GM21367 (cell line): ENCODE measurements at regions not wholly inside any gene's neighbourhood (a gene's known extent, or its start where the extent isn't known, plus 50 kb on each side); places are given as distances from the start of the nearest gene placed in this dataset.
A peak's percentile ranks its signal among the peaks of the same experiment; 100 is the strongest.
"Not testable (repeated sequence)": the region's sequence is repeated elsewhere in the genome, so short reads cannot be mapped to it uniquely, and the experiment has no call there.

Source experiments
- ATAC-seq: cut with Tn5 transposase; IDR thresholded peaks from one replicate; pipeline ENCODE4 v1.9.1; 2021; ENCODE audit not compliant: unreplicated experiment

DNA sequence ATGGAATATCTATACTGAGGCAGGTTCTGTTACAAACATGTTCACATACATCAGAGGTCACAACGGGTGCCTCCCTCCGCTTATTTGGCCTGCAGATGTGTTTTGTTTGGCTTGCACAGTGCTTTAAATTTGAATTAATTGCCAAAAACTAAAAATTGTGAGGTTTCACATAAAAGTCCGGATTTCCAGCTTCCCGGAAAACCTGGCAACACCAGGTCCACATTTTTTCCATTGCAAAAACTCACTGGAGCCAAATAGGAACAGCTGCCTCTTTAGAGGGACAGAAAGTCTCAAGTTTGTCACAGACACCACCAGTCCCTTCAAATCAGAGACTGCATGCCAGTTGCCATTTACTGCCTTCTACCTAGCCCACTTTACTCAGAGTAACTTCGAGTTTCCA lies 205.9 kb upstream of the MDFIC2 start:
- ATAC-seq, result no peak

DNA sequence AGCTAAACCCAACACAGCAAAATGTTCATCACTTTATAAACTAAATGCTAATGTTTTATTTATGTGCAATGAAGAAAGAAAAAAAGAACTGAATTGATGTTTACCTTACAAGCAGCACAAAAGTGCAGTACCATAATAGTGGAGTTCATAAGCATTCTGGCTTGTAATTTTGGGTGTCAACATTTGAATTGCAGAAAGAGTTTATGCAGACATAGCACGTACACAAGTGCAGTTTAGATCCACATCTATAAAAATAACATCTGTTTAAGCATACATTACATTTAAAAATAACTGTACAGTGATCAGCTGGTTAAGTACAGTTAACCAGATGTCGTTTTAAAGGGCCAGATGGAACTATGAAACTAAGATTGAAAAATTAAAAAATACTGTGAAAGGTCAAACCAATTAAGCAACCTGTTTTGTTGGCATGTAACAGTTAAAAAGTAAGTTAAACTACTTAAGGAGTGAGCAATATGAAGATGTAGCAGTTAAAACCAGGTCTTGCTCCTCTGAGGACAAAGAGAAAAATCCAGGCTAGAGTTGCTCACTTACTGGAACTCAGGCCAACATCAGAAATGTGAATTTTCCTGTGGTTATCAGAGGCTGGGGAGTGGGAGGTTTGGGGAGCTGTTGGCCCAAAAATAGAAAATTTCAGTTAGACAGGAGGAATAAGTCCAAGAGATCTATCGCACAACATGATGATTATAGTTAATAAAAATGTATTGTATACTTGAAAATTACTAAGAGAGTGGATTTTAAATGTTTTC lies 204.9 kb upstream of the MDFIC2 start:
- ATAC-seq, result no peak

DNA sequence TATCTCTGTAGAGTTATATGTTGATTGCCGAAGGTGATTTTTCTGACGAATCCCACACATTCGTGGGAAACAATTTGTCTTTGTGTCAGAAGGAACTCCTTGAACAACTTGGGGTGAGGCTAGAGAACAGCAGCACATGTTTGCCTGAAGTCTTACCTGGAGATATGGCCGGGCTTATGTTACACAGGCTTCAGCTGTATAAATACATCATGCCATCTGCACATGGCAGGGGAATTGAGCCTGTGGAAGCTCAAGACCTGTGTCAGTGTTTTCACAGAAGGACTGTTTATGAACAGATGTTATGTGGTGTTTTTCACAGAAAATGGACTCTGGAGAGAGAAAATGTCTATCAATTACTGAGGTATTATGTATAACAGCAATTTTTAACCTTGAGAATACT lies 203.6 kb upstream of the MDFIC2 start:
- ATAC-seq, result no peak

DNA sequence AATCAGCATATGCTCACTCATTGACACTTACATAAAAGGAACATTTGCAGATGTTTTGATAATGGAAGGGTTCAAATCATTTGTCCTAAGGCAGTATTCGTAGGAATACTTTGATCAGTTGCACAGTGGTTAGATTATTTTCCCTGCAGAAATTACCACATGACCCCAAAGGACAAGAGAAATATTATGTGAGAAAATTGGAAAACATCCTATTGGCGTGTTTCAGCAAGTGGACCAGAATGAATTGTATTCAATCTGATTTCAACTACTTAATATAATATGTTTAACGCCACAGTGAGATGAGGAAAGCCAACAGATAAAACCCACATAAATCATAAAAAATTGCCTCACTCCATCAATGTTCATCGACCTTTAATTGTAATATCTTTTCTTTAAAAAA lies 195.0 kb upstream of the MDFIC2 start:
- ATAC-seq, result no peak

DNA sequence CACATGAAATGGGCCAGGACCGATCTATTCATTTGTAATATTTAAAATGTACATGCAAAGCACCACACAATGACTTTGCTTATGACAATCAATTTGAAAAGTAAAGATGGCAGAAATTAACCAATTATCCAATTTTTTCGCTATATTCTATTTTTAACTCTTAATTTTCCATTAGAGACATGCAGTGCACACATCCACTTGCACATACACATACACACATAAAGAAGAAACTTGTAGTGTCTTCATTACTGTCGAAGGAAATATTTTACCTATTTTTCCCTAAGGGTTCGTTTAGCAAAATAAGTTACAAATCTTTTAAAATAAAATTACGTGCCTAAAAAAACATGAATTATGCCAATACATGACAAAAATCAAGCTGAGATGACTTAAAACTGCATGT lies 194.3 kb upstream of the MDFIC2 start:
- ATAC-seq, result no peak

DNA sequence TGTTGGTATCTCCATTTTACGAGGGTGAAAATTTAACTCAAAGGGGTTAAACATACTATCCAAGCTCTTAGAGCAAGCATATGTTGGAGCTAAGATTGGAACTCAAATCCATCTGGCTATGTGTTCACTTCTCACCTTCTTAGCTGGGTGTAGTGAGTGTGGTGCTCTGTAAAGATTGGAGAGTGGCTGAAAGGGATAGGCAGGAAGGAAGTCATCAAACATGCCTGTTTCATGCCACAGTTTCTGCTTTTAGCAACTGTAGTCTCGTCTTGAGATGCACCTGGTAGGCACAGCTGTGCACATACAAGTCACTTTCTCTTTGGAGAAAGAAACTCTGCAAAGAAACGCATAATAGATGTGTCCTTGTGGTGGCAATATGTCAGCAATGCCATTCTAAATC lies 189.1 kb upstream of the MDFIC2 start:
- ATAC-seq, result no peak

DNA sequence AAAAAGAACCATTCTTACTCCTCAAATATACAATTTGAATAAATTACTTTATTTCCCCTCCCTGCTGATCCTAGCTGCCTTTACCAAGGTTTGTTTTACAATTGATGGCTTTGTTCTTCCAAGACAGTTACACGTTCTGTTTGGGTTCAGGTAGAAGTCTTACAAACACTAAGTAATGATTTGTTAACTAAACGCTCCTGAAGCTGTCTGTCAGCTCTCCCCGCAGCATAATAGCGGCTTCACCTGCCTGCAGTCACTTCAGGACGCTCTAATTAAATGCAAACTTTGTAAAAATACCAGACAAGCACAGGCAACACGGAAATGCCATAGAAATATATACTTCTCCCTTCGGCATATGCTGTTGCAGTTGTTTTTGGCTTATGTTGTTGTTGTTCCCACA lies 176.4 kb upstream of the MDFIC2 start:
- no peak for ATAC-seq

DNA sequence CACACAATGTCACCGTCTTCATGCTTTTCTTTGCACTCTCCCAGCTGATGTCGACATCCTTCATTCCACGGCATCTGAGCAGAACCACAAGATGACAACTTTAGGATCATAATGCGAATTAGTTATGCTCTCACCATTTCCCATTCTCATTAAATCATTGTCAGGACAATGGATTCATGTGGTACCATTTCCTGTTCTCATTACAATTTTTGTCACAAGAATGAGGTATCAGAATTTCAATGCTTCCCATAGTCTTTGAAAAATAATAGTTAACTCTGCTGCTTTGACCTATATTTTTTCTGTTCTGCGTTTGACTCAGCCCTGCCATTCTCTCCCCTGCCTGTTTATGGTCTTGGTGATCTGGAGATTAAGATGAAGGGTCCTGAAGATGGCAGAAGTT lies 175.7 kb upstream of the MDFIC2 start:
- ATAC-seq, result no peak

DNA sequence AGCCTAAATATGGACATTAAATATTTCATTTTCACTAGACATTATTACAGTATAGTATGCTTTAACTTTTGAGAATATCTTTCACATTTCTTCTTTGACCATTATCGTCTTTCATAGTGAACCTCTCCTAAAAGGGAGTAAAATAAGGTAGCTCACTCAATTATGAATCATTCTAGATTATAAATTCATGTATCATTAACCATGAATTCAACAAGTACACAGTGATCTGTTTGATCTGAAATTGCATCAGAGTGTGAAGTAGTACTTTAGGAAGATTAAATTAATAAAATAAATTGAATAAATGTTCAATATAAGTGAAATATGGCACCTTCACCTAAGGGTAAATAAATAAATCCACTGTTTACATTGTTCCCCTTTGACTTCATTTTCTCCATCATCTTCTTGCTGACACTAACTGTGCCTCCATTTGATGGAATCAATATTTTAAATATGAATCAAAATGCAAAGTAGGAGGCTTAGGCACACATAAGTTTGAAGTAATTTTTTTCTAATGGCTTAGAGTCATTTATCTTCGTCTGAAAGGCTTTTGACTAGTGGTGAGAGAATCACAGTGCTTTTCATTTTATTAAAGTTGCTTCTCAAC lies 174.1 kb upstream of the MDFIC2 start:
- ATAC-seq, result no peak

DNA sequence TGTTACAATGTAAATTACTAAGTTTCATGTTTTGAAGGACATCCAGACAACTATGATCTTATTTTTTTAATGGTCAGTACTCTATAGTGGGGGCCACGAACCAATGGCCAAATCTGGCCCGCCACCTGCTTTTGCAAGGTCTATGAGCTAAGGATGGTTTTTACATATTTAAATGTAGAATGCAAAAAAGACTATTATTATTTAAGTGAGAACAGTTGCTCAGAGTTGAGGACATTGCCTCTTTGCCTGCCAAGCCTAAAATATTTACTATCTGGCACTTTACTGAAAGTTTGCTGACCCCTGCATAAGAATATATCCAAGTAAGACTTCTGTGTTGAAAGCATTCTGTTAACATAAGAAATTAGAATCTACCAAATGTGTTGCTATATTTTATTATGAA lies 163.7 kb upstream of the MDFIC2 start:
- ATAC-seq, result no peak

DNA sequence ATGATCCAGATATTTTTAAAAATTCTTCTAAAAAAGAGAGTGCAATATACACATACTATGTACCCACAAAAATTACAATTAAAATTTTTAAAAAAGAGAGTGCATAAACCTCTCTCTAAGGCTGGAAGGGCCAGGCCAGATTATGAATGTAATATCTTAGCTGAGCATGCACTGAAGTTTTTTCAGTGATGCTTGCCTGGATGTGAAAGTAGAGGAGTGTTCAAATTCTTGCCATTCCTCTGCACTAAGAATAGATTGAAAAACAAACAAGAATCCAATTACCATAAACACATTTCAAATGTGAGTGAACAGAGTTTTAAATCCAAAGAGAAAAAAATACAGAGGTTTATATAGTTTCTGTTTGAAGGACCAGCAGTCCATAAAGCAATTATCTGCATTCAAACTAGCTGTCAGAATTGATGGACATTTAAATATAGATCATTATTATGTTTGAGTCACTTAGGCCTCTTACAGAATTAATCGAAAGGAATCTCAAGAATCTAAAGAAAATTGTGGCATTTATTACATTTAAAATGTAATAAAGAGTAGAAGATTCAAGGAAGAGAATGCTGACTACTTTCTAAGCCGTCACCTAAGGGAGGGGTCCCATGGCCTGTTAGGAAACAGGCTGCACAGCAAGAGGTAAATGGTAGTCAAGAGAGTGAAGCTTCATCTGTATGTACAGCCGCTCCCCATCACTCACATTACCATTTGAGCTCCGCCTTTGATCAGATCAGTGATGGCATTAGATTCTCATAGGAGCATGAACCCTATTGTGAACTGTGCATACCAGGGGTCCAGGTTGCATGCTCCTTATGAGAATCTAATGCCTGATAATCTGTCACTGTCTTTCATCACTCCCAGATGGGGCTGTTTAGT lies 159.3 kb upstream of the MDFIC2 start:
- no peak for ATAC-seq

DNA sequence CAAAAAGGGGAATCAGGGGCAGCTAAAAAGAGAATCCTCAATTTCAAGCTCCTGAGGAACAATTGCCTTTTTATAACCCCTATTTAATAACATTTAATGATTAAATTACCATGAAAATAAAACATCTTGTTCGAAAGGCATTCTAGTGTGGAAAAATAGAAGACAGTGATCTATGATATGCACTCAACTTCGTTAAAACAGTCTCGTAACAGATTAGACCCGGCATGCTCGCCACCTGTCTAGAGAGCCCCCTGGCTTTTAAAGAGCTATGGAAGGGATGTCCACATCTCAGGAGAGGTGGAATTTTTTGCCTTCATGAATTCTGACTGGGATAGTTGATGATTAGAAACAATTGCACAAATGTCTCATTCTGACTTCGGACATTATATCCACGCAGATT lies 153.7 kb upstream of the MDFIC2 start:
- ATAC-seq, result no peak

DNA sequence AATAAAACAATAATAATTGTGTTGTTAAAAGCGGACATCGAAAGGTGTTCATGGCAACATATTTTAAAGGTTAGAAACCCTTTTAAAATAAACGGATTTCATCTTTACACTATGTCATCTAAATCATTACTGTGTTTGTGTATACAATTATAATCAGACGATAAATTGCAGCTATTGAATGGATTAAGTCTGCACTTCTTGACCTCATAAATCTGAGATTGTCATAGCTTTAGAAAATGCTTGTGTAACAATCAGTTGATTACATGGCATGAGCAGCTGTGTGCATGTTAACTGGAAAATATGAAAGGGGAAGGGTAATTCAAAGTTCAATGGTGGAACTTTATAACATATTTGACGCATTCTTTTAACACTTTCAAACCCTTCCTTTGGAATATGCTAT lies 152.4 kb upstream of the MDFIC2 start:
- ATAC-seq, result no peak

DNA sequence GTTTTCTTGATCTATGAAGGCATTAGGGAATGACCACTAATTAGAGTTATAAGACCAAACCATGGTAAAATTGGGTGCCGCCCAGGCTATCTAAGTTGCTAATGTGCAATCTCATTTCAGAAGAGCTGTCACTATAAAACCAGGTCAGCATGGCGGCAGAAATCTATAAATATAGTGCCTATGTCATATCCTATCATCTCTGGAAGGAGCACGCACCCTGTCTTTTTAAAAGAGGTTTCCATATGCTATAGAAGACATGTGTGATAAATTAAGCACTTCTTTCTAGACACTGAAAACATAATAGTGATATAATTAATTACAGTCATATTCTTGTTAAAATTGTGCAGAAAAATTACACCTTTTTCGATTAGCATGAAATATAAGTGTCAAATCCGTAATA lies 152.0 kb upstream of the MDFIC2 start:
- ATAC-seq, result no peak

DNA sequence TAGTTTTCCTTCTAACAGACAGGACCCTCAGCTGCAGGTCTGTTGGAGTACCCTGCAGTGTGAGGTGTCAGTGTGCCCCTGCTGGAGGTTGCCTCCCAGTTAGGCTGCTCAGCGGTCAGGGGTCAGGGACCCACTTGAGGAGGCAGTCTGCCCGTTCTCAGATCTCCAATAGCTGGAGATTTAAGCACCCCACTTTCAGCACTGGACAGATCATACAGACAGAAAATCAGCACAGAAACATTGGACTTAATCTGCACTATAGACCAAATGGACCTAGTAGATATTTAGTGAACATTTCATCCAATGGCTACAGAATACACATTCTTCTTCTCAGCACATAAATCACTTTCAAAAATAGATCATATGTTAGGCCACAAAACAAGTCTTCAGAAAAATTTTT lies 137.8 kb upstream of the MDFIC2 start:
- not testable (repeated sequence) for ATAC-seq

DNA sequence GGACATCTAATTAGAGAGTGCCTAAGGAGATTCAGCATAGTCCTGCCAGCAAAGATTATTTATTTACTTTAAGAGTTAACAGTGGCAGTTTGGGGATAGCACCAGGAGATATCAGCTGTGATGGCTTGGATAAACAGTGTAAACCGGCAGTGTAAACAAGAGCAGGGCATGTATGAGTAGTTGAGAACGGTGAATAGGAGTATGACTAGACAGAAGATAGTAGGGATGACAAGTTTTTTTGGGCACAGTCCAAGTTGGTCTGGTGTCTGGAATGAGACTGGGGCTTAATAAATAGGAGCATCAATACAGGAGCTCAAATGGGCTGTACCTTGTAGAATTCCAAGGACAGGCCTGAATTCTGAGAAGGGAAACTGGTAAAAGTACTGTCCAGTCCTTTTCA lies 123.0 kb upstream of the MDFIC2 start:
- ATAC-seq, result not testable (repeated sequence)

DNA sequence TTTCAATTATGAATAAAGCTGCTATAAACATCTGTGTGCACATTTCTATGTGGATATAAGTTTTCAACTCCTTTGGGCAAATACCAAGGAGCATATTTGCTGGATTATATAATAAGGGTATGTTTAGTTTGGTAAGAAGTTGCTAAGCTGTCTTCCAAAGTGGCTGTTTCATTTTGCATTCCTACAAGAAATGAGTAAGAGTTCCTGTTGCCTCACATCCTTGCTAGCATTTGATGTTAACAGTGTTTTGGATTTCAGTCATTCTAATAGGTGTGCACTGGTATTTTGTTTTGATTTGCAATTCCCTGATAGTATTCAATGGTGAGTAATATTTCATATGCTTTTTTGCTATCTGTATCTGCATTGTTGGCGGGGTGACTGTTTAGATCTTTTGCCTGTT lies 120.7 kb upstream of the MDFIC2 start:
- ATAC-seq, result no peak

DNA sequence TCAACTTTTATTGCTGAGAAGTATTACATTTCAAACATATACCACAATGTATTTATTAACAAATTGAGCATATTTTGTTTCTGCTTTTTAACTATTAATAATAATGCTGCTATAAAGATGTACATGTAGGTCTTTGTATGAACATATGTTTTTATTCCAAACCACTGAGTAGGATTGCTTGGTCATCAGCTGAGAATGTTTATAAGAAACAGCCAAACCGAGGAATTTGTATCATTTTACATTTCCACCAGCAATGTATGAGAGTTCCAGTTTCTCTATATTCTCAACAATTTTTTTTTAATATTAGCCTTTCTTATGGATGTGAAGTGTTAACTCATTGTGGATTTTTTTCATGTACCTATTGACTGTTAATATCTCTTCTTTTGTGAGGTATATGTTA lies 119.5 kb upstream of the MDFIC2 start:
- ATAC-seq, result no peak

DNA sequence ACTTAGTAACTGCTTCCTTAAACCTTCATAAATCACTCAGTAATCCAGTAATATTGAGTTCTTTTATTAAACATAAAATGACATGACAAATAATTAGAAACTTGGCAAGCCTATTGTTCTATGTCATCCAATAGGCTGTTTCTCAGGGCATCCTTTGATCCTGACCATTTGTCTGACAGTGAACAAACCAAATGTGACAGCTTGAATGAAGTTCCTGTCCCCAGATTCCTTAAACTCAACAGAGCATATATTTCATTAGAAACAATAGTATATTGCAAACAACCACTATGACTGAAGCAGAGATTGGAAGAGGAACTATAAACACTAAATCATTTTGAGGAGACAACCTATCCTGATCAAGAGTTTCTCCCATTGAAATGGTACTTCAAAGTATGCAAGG lies 113.6 kb upstream of the MDFIC2 start:
- ATAC-seq, result no peak

DNA sequence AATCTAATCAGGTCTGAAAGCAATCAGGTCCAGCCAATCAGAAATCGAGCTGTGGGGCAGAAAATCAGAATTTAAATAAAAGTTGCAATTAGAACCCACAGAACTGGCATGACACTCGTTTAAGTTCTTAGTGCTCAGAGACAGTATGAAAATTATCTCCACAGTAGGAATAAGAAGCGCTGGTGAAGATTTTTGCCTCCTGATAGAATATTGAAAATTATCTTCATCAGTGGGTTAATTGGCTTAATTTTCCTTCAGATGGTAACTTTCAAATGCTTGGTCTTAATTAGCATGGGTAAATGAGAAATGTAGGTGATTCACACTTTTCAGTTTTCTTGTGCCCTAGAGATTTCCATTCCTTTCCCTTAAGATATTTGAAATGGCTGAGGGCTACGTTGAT lies 109.1 kb upstream of the MDFIC2 start:
- no peak for ATAC-seq

DNA sequence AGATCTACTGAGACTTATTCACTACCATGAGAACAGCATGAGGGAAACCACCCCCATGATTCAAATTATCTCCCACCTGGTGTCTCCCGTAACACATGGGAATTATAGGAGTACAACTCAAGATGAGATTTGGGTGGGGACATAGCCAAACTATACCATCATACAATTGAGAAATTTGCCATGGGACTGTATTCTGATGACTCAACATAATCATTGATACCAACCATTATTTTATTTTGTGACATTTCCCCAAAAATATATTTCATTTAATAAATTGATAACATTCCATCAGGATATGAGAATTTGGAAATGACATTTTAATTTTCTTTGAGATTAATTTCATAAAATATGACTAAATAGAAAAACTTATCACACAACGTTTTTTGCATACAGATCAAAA lies 96.6 kb upstream of the MDFIC2 start:
- no peak for ATAC-seq

DNA sequence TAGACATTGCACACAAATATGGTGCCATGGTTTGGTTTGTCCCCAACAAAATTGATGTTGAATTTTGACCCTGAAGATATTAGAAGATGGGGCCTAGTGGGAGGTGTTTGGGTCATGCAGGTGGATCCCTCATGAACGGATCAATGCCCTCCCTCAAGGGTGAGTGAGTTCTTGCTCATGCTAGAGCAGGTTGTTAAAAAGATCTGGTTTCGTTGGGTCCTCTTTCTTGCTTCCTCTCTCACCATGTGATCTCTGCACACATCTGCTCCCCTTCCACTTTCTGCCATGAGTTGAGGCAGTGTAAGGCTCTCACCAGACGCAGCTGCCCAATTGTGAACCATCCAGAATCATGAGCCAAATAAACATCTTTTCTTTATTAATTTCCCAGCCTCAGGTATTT lies 87.8 kb upstream of the MDFIC2 start:
- peak; percentile 79 for ATAC-seq
